HT-29 (cell line): ENCODE measurements at regions not wholly inside any gene's neighbourhood (a gene's known extent, or its start where the extent isn't known, plus 50 kb on each side); places are given as distances from the start of the nearest gene placed in this dataset.
A peak's percentile ranks its signal among the peaks of the same experiment; 100 is the strongest.

Experiments used
- DNase-seq: peaks from one replicate; pipeline ENCODE4 v3.0.0-alpha.2; 2015; ENCODE audit warnings: low spot score
- small RNA-seq: library from RNA; depleted of rRNA; stranded (forward); fragments of <200 nt; gene quantifications from one replicate; pipeline ENCODE3, GENCODE V24; 2014

GRCh38 chr20:23138682-23139081, 52.6 kb upstream of the CD93 start:
- no peak for DNase-seq

- no peak for DNase-seq
These were observed 52.1 kb upstream of the CD93 start for GRCh38 chr20:23138226-23138625.

- DNase-seq: no peak
These were observed 51.0 kb upstream of the CD93 start for GRCh38 chr20:23136893-23137745.

- no peak for DNase-seq
These were observed 49.6 kb upstream of the CD93 start for GRCh38 chr20:23135449-23136420.

Small RNA genes lying in the stretch of these regions (small RNA-seq; reads per million reads assigned to genes)
- gene RNA5SP478: 1.4 reads per million, percentile 53 among the genes with 10 or more reads in this experiment
